22Rv1 (cell line): ENCODE measurements at regions not wholly inside any gene's neighbourhood (a gene's known extent, or its start where the extent isn't known, plus 50 kb on each side); places are given as distances from the start of the nearest gene placed in this dataset.

Source experiments
- H3K27ac ChIP-seq: fragments of 450-650 bp; 2 replicates; pipeline ENCODE4 v1.5.1; 2017
- CTCF ChIP-seq: fragments of 450-650 bp; IDR thresholded peaks from 2 replicates; pipeline ENCODE4 v1.5.1; 2017; ENCODE audit warnings: mild to moderate bottlenecking
- ZFX ChIP-seq: fragments of 450-650 bp; IDR thresholded peaks from 2 replicates; pipeline ENCODE4 v1.6.1; 2017; ENCODE audit warnings: antibody characterized with exemption, borderline replicate concordance

GRCh38 chrX:39327255-39327654 is 526.0 kb downstream of the MID1IP1 start:
- no peak for TF ChIP-seq CTCF
- no peak for TF ChIP-seq ZFX
- no peak overlapping the region for H3K27ac ChIP-seq

- TF ChIP-seq CTCF: no peak
- no peak for TF ChIP-seq ZFX
- H3K27ac ChIP-seq: no peak overlapping the region
These were observed 526.4 kb downstream of the MID1IP1 start for GRCh38 chrX:39327705-39328104.

GRCh38 chrX:39328661-39329060 is 527.4 kb downstream of the MID1IP1 start:
- no peak for TF ChIP-seq CTCF
- TF ChIP-seq ZFX: no peak
- H3K27ac ChIP-seq: no peak overlapping the region

GRCh38 chrX:39331082-39331704 is 529.9 kb downstream of the MID1IP1 start:
- no peak overlapping the region for H3K27ac ChIP-seq
- TF ChIP-seq ZFX: no peak
- TF ChIP-seq CTCF: no peak

GRCh38 chrX:39333451-39333850 is 532.2 kb downstream of the MID1IP1 start:
- TF ChIP-seq ZFX (no peak), CTCF (no peak)
- H3K27ac ChIP-seq: no peak overlapping the region

GRCh38 chrX:39335513-39336235 is 534.4 kb downstream of the MID1IP1 start:
- TF ChIP-seq ZFX: no peak
- TF ChIP-seq CTCF: no peak
- no peak overlapping the region for H3K27ac ChIP-seq

- no peak overlapping the region for H3K27ac ChIP-seq
- TF ChIP-seq CTCF: no peak
- TF ChIP-seq ZFX: no peak
These were observed 535.5 kb downstream of the MID1IP1 start for GRCh38 chrX:39336671-39337311.
